GM06990 (cell line): ENCODE measurements at regions not wholly inside any gene's neighbourhood (a gene's known extent, or its start where the extent isn't known, plus 50 kb on each side); places are given as distances from the start of the nearest gene placed in this dataset.

Source experiments
- DNase-seq: peaks from one replicate; pipeline ENCODE4 v3.0.0-alpha.2; 2011; ENCODE audit not compliant: insufficient read length; ENCODE audit errors: extremely low read depth
- H3K27me3 ChIP-seq: replicated peaks from 2 replicates; pipeline ENCODE4 v1.6.0; 2011; ENCODE audit warnings: low read length; ENCODE audit not compliant: control insufficient read depth, insufficient read depth
- H3K36me3 ChIP-seq: 2 replicates; pipeline ENCODE4 v1.5.1; 2011; ENCODE audit warnings: low read length; ENCODE audit not compliant: control insufficient read depth, insufficient read depth
- H3K4me3 ChIP-seq: replicated peaks from 2 replicates; pipeline ENCODE4 v1.5.1; 2011; ENCODE audit warnings: low read depth, mild to moderate bottlenecking, control low read depth, low read length
- TF ChIP-seq, protein P1 (sequence below): IDR thresholded peaks from 2 replicates; pipeline ENCODE4 v1.5.1; 2011; ENCODE audit warnings: low read length, control low read depth, mild to moderate bottlenecking, inconsistent platforms; ENCODE audit not compliant: insufficient read depth, poor library complexity, severe bottlenecking

DNA sequence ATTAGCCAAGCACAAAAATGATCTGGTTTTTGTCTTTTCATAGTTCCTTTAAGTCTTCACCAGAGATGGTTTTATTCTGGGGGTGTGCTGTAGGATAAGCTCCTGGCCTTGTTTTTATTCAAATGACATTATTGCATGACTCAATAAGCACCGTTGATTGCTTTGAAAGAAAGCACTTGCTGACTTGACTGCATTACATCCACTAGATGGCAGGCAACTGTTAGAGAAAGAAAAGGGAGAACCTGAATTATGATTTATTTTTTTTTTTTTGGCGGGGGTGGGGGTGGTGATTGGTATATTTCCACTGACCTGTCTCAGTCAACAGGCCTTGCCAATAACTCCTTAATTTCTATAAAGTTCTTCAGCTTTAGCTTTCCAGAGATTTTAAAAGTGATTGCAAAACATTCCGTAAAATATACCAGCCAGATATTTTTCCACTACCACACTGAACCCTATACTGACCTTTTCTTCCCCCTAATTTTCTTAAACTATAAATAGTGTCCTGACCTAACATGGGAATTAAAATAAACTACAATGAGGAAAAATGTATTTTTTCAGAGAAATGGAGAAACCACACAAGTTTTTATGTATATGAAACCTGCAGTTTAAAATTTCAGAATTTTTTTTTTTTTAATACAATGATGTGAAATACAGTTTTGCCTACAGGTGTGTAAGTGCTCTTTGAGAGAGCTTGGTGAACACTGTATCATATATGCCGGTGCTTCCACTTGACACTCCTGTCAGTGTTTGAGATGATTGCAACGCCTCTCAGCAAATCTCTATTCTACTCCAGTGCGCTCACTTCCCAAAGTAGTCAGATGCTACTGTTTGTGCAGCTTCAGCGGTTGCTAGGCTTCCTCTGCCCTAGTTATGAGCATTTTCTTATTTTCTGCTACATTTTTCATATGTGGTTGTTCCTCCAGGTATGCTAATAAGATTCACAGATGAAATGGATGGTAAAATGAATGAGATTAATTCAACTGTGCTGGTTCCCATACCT, 274.3 kb downstream of the CD109 start:
- TF ChIP-seq, protein P1, sequence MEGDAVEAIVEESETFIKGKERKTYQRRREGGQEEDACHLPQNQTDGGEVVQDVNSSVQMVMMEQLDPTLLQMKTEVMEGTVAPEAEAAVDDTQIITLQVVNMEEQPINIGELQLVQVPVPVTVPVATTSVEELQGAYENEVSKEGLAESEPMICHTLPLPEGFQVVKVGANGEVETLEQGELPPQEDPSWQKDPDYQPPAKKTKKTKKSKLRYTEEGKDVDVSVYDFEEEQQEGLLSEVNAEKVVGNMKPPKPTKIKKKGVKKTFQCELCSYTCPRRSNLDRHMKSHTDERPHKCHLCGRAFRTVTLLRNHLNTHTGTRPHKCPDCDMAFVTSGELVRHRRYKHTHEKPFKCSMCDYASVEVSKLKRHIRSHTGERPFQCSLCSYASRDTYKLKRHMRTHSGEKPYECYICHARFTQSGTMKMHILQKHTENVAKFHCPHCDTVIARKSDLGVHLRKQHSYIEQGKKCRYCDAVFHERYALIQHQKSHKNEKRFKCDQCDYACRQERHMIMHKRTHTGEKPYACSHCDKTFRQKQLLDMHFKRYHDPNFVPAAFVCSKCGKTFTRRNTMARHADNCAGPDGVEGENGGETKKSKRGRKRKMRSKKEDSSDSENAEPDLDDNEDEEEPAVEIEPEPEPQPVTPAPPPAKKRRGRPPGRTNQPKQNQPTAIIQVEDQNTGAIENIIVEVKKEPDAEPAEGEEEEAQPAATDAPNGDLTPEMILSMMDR = peak; percentile 60
- Histone ChIP-seq H3K36me3 (no peaks in the 10 kb centered on the region), H3K4me3 (no peak overlapping the region), H3K27me3 (no peaks in the 10 kb centered on the region)
- DNase-seq = no peak

DNA sequence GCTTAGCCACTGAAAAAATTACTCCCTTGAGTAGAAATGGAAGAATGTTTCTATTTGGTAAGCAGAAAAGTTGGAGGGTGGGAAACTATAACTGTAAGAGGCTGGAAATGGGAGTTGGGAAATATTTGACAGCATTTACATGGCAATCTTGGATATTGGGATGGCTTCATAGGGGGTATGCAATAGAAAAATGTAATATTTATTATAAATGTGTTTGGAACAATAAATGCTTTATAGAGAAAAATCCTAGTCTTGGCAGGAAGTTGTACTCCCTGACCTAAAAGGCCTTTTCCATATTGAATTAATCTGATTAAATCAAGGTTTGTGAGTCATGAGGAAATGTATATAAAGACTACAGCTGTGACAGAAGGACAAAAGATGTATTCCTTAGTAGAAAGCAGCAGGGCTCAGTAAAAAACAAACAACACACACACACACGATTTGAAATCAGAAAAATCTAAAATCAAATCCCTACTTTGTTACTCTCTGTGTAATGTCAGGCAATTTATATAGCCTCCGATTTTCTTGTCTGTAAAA, 272.3 kb downstream of the CD109 start:
- TF ChIP-seq, protein P1 = no peak
- DNase-seq = no peak
- no peaks in the 10 kb centered on the region for H3K27me3 ChIP-seq

DNA sequence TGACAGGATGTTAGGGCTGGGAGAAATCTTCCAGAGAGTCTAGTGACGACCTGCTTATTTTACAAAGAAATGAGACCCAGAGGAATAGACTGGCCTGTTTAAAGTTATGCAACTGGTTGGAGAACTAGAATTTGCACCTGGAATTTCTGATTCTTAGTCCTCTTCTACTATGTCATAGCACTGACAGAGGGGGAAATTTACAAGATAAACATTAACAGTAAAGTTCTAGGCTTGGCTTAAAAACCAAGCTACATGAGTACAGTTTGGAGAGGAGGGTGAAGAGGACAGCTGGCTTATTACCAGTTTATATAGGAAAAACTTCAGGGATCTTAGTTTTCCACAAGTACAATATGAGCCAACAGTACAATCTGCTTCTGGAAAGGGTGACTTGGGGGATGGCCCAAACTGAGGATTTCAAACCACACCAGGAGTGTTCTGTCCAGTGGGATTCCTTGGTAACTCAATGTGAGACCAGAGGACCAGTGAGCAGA, 269.6 kb downstream of the CD109 start:
- DNase-seq = no peak
- no peak overlapping the region for H3K4me3 ChIP-seq
- no peaks in the 10 kb centered on the region for H3K27me3 ChIP-seq
- H3K36me3 ChIP-seq = no peaks in the 10 kb centered on the region
- TF ChIP-seq, protein P1 = no peak

More for the DNA sequence above, 272.3 kb downstream of the CD109 start:
- H3K36me3 ChIP-seq = no peaks in the 10 kb centered on the region
- no peak overlapping the region for H3K4me3 ChIP-seq

DNA sequence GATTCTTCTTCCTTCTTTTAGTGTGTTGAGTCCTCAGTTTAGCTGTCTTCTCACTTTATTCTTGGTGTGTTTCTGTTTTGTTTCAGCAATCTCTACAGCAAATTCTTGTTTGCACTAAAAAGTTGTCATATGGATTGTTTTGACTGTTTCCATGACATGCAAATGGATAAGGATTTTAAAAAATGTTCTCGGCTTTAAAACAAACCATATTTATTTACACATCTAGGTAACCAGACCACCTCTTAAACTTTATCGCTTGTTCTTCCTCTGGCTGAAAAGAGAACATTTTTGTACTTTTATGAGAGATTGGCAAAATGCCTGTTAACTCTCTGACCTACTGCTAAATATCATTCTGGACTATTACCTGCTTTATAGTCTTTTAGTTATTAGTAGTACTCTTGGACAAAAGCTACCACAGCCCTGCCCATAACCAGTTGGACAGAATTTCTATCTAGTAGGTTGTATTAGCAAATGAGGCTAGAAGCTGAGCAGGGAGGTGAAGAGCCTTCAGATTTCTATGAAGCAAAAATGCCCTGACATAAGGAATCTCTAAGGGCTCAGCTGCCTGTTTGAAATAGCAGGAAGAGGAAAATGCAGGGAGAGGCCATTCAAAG, 268.3 kb downstream of the CD109 start:
- H3K36me3 ChIP-seq = no peaks in the 10 kb centered on the region
- TF ChIP-seq, protein P1 = no peak
- no peaks in the 10 kb centered on the region for H3K27me3 ChIP-seq
- DNase-seq = no peak
- H3K4me3 ChIP-seq = no peak overlapping the region

DNA sequence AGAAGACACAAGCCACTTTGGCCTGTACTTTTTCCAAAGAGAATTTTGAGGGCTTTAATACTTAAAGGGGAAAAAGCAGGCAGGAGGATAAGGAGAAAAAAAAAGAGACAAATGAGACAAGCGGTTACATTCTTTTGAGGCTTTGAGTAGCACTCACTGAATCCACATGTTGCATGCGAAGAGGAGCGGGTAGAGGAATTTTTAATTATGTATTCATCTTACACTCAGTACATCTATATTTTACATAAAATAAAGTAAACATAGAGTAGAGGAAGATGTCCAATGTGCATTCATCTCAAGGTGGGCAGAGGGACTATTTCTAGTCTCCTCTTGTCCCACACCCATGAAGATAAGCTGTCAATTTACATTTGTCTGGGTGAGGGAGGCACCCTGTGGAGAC, 266.9 kb downstream of the CD109 start:
- H3K4me3 ChIP-seq = no peak overlapping the region
- TF ChIP-seq, protein P1 = no peak
- no peaks in the 10 kb centered on the region for H3K36me3 ChIP-seq
- no peak for DNase-seq
- no peaks in the 10 kb centered on the region for H3K27me3 ChIP-seq
